PC-3 (cell line): ENCODE measurements at regions not wholly inside any gene's neighbourhood (a gene's known extent, or its start where the extent isn't known, plus 50 kb on each side); places are given as distances from the start of the nearest gene placed in this dataset.

ENCODE experiments used
- ATAC-seq: fragments of 200-7000 bp; cut with Tn5 transposase; 2 replicates; pipeline ENCODE4 v1.9.1; 2020; ENCODE audit warnings: mild to moderate bottlenecking, moderate library complexity
- BruUV-seq: library from RNA; stranded (reverse); fragments of 400-500 nt; replicated peaks from 2 replicates; lab custom pipeline; 2021; lab: Mats Ljungman, UMichigan
- CTCF ChIA-PET: fragments of 300-600 bp; sonication (Branson Sonifier 250); formaldehyde crosslinking; loops from one replicate; lab custom pipeline; 2022; ENCODE audit warnings: antibody characterized with exemption; lab: Charles Lee
- POLR2A ChIA-PET: fragments of 300-600 bp; sonication (Branson Sonifier 250); formaldehyde crosslinking; loops from one replicate; lab custom pipeline; 2022; ENCODE audit warnings: antibody characterized with exemption; ENCODE audit not compliant: unreplicated experiment; lab: Charles Lee
- DNase-seq: peaks from one replicate; pipeline ENCODE4 v3.0.0-alpha.2; 2015
- H2AFZ ChIP-seq: fragments of 300-600 bp; sonication (generic); 2 replicates; pipeline ENCODE4 v1.6.0; 2016; ENCODE audit warnings: antibody characterized with exemption, low read length
- H3F3A ChIP-seq: fragments of 300-600 bp; sonication (generic); one replicate; pipeline ENCODE4 v1.6.0; 2017; ENCODE audit warnings: antibody characterized with exemption, low read length, control low read depth, mild to moderate bottlenecking; ENCODE audit not compliant: unreplicated experiment
- H3K27ac ChIP-seq: fragments of 300-600 bp; sonication (generic); 2 replicates; pipeline ENCODE4 v1.5.1; 2016; ENCODE audit warnings: mild to moderate bottlenecking, low read length
- H3K27me3 ChIP-seq: fragments of 300-600 bp; sonication (generic); 2 replicates; pipeline ENCODE4 v1.6.1; 2016; ENCODE audit warnings: low read length, mixed read lengths
- H3K36me3 ChIP-seq: fragments of 300-600 bp; sonication (generic); 2 replicates; pipeline ENCODE4 v1.6.1; 2016; ENCODE audit warnings: low read depth, mixed run types, low read length, mixed read lengths
- H3K4me1 ChIP-seq: fragments of 300-600 bp; sonication (generic); 2 replicates; pipeline ENCODE4 v1.5.1; 2016; ENCODE audit warnings: low read length; ENCODE audit not compliant: insufficient read depth
- H3K4me2 ChIP-seq: fragments of 300-600 bp; sonication (generic); 2 replicates; pipeline ENCODE4 v1.6.0; 2016; ENCODE audit warnings: low read length
- H3K4me3 ChIP-seq: fragments of 300-600 bp; sonication (generic); 2 replicates; pipeline ENCODE4 v1.5.1; 2016; ENCODE audit warnings: mild to moderate bottlenecking, low read length, mixed read lengths
- H3K79me2 ChIP-seq: fragments of 300-600 bp; sonication (generic); 2 replicates; pipeline ENCODE4 v1.6.1; 2017; ENCODE audit warnings: low read length, mixed read lengths
- H3K9ac ChIP-seq: fragments of 300-600 bp; sonication (generic); 2 replicates; pipeline ENCODE4 v1.6.0; 2016; ENCODE audit warnings: mild to moderate bottlenecking, low read length
- H3K9me2 ChIP-seq: fragments of 300-600 bp; sonication (generic); replicated peaks from 2 replicates; pipeline ENCODE4 v1.6.1; 2016; ENCODE audit warnings: mixed run types, low read length, mixed read lengths
- H3K9me3 ChIP-seq: fragments of 300-600 bp; sonication (generic); 2 replicates; pipeline ENCODE4 v1.6.1; 2016; ENCODE audit warnings: low read length, mixed read lengths
- H4K20me1 ChIP-seq: fragments of 300-600 bp; sonication (generic); 2 replicates; pipeline ENCODE4 v1.6.1; 2016; ENCODE audit warnings: low read length, mixed read lengths
- CTCF ChIP-seq: fragments of 300-600 bp; sonication (generic); conservative IDR thresholded peaks from 2 replicates; pipeline ENCODE4 v1.5.1; 2017; ENCODE audit warnings: antibody characterized with exemption, low read depth, mild to moderate bottlenecking, low read length
- EZH2 ChIP-seq: fragments of 300-600 bp; sonication (generic); IDR thresholded peaks from one replicate; pipeline ENCODE4 v1.6.1; 2017; ENCODE audit warnings: antibody characterized with exemption, mild to moderate bottlenecking, low read length; ENCODE audit not compliant: unreplicated experiment
- EZH2phosphoT487 ChIP-seq: fragments of 300-600 bp; sonication (generic); IDR thresholded peaks from 2 replicates; pipeline ENCODE4 v1.6.1; 2018; ENCODE audit warnings: mild to moderate bottlenecking, antibody characterized with exemption, low read length, borderline replicate concordance
- intact Hi-C: fragments of 100-400 bp; cut with micrococcal nuclease; formaldehyde crosslinking; loops from 2 replicates; pipeline ENCODE4 v1.9.0; 2023

DNA sequence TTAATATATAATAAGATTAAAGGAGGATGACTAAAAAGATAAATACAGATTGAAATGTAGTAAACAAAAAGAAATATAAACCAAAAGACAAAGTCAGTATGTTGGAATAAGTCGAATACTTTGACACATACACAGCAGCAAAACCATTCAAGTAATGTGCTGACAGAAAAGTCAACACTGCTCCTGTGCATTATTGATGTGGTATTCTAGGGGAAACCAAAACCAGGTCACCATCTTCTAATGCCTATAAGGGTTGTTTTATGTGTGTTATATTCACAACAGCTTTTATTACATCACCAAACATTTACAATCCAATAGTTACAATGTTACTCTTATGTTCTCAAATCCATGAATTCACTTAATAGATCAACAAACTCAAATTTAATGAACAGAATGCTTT is 111.8 kb upstream of the DKK2 start:
- Histone ChIP-seq H3K4me2 (no peak overlapping the region), H3K4me3 (no peak overlapping the region), H3K9me3 (no peaks in the 10 kb centered on the region), H3K27me3 (no peaks in the 10 kb centered on the region), H4K20me1 (no peaks in the 10 kb centered on the region), H3K27ac (no peak overlapping the region), H3K79me2 (no peaks in the 10 kb centered on the region), H3F3A (no peaks in the 10 kb centered on the region), H3K36me3 (no peaks in the 10 kb centered on the region), H3K9ac (no peak overlapping the region), H3K9me2 (no peaks in the 10 kb centered on the region), H2AFZ (no peak overlapping the region), H3K4me1 (no peaks in the 10 kb centered on the region)
- intact Hi-C loops, result no loop called here
- ChIA-PET CTCF (no interaction called here), POLR2A (no interaction called here)
- ATAC-seq (no peak), DNase-seq (no peak)
- TF ChIP-seq CTCF (no peak), EZH2 (no peak), EZH2phosphoT487 (no peak)
- no TSS peak for BruUV-seq

- no peaks in the 10 kb centered on the region for H3K9me2 ChIP-seq
- no peak for ATAC-seq
- no peak for DNase-seq
- H3K79me2 ChIP-seq, result no peaks in the 10 kb centered on the region
- no peak overlapping the region for H2AFZ ChIP-seq
- no peak overlapping the region for H3K9ac ChIP-seq
- no peaks in the 10 kb centered on the region for H3K4me1 ChIP-seq
- no TSS peak for BruUV-seq
- H3K27me3 ChIP-seq, result no peaks in the 10 kb centered on the region
- no peak overlapping the region for H3K27ac ChIP-seq
- POLR2A ChIA-PET, result no interaction called here
- no peak for TF ChIP-seq EZH2
- no peak for TF ChIP-seq EZH2phosphoT487
- TF ChIP-seq CTCF, result no peak
- CTCF ChIA-PET, result interaction anchor here (0.7 kb wide), 1 partner anchor 241 kb away, joined by 3 read pairs; no protein-coding TSS in a partner anchor
- H3F3A ChIP-seq, result no peaks in the 10 kb centered on the region
- no peaks in the 10 kb centered on the region for H4K20me1 ChIP-seq
- no peak overlapping the region for H3K4me3 ChIP-seq
- H3K36me3 ChIP-seq, result no peaks in the 10 kb centered on the region
- H3K4me2 ChIP-seq, result no peak overlapping the region
- intact Hi-C loops, result no loop called here
- H3K9me3 ChIP-seq, result no peaks in the 10 kb centered on the region
Measured at GRCh38 chr4:107138433-107138832, 102.3 kb upstream of the DKK2 start.

- TF ChIP-seq EZH2, result no peak
- TF ChIP-seq EZH2phosphoT487, result no peak
- no peak for TF ChIP-seq CTCF
- intact Hi-C loops, result no loop called here
Measured at GRCh38 chr4:107133965-107134653, 98.0 kb upstream of the DKK2 start.

More at GRCh38 chr4:107133965-107134653, 98.0 kb upstream of the DKK2 start:
- no peak overlapping the region for H2AFZ ChIP-seq
- no peaks in the 10 kb centered on the region for H4K20me1 ChIP-seq
- no peak overlapping the region for H3K4me2 ChIP-seq
- no TSS peak for BruUV-seq
- no peaks in the 10 kb centered on the region for H3K27me3 ChIP-seq
- no peaks in the 10 kb centered on the region for H3K36me3 ChIP-seq
- ChIA-PET CTCF (no interaction called here), POLR2A (no interaction called here)
- no peak for DNase-seq
- ATAC-seq, result no peak
- H3K4me1 ChIP-seq, result no peaks in the 10 kb centered on the region
- H3K27ac ChIP-seq, result no peak overlapping the region
- no peaks in the 10 kb centered on the region for H3K79me2 ChIP-seq
- no peaks in the 10 kb centered on the region for H3K9me3 ChIP-seq
- no peak overlapping the region for H3K4me3 ChIP-seq
- H3K9ac ChIP-seq, result no peak overlapping the region
- H3K9me2 ChIP-seq, result no peaks in the 10 kb centered on the region
- no peaks in the 10 kb centered on the region for H3F3A ChIP-seq
